Neural crest cell (in vitro differentiated cells): ENCODE measurements at regions not wholly inside any gene's neighbourhood (a gene's known extent, or its start where the extent isn't known, plus 50 kb on each side); places are given as distances from the start of the nearest gene placed in this dataset.

Experiments used
- DNase-seq: peaks from one replicate; pipeline ENCODE4 v3.0.0; 2021; ENCODE audit warnings: low read depth, mixed read lengths, low spot score
- H3K27ac Mint-ChIP-seq: one replicate; pipeline ENCODE4 v1.8.0; 2021; ENCODE audit warnings: mild to moderate bottlenecking, mixed read lengths; ENCODE audit not compliant: unreplicated experiment
- H3K27me3 Mint-ChIP-seq: 2 replicates; pipeline ENCODE4 v1.8.0; 2021; ENCODE audit warnings: low read depth, mild to moderate bottlenecking, mixed read lengths
- H3K36me3 Mint-ChIP-seq: 2 replicates; pipeline ENCODE4 v1.8.0; 2021; ENCODE audit warnings: low read depth, mild to moderate bottlenecking, mixed read lengths
- H3K4me1 Mint-ChIP-seq: 2 replicates; pipeline ENCODE4 v1.8.0; 2021; ENCODE audit warnings: mixed read lengths
- H3K4me3 Mint-ChIP-seq: one replicate; pipeline ENCODE4 v1.8.0; 2021; ENCODE audit warnings: mild to moderate bottlenecking, mixed read lengths
- H3K9me3 Mint-ChIP-seq: 2 replicates; pipeline ENCODE4 v1.8.0; 2021; ENCODE audit warnings: mixed read lengths
- TF ChIP-seq, protein P1 (sequence below): fragments of 200-600 bp; sonication (generic); conservative IDR thresholded peaks from 2 replicates; pipeline ENCODE4 v1.5.0; 2021; ENCODE audit warnings: antibody characterized with exemption, mild to moderate bottlenecking

DNA sequence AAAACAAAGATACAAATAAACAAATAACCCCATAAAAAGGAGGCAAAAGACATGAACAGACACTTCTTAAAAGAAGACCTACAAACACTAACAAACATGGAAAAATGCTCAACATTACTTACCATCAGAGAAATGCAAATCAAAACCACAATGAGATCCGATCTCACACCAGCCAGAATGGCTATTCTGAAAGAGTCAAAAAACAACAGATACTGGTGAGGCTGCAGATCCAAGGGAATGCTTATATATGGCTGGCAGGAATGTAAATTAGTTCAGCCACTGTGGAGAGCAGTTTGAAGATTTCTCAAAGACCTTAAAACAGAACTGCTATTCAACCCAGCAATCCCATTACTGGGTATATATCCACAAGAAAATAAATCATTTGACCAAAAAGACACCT lies 80.4 kb upstream of the NRP1 start:
- DNase-seq: no peak
- no peak overlapping the region for H3K27ac Mint-ChIP-seq
- no peak overlapping the region for H3K4me3 Mint-ChIP-seq
- H3K9me3 Mint-ChIP-seq: no peaks in the 10 kb centered on the region
- no peaks in the 10 kb centered on the region for H3K36me3 Mint-ChIP-seq
- H3K4me1 Mint-ChIP-seq: peaks cover 10% of the 10 kb centered on the region
- TF ChIP-seq, protein P1, sequence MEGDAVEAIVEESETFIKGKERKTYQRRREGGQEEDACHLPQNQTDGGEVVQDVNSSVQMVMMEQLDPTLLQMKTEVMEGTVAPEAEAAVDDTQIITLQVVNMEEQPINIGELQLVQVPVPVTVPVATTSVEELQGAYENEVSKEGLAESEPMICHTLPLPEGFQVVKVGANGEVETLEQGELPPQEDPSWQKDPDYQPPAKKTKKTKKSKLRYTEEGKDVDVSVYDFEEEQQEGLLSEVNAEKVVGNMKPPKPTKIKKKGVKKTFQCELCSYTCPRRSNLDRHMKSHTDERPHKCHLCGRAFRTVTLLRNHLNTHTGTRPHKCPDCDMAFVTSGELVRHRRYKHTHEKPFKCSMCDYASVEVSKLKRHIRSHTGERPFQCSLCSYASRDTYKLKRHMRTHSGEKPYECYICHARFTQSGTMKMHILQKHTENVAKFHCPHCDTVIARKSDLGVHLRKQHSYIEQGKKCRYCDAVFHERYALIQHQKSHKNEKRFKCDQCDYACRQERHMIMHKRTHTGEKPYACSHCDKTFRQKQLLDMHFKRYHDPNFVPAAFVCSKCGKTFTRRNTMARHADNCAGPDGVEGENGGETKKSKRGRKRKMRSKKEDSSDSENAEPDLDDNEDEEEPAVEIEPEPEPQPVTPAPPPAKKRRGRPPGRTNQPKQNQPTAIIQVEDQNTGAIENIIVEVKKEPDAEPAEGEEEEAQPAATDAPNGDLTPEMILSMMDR: no peak
- H3K27me3 Mint-ChIP-seq: no peaks in the 10 kb centered on the region

DNA sequence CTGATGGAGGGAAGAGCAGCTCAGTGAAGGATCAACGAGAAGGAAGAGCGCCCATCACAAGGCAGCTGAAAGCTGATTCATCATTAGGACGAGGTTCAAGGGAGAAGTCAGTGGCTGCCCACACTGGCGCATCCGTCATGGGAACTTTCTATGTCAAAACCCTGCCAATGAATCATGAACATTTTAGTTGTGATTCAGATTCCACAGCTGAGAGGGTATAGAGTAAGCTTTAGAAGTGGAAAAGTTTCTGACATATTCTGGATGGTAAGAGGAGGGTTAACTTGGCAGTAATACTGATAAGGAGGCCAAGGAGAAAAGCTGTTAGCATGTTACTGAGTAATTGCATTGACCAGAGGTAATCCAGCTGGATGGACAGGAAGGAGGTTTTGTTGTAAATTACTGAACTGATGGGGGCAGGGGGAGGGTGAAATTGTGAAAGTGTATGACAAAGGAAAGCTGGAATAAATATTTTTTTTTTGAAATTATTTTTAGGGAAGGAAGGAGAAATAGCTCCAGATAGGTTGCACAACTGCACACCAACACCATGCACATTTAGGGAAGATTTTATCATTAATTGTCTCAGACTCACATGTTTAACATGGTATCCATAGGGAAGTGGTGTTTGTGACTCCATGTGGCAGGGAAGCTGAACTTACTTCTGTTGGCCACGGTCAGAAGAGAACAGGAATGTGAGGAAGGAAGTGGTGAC lies 78.3 kb upstream of the NRP1 start:
- Mint-ChIP-seq H3K9me3 (no peaks in the 10 kb centered on the region), H3K4me3 (no peak overlapping the region), H3K4me1 (peaks cover 5% of the 10 kb centered on the region), H3K27ac (no peak overlapping the region), H3K27me3 (no peaks in the 10 kb centered on the region), H3K36me3 (no peaks in the 10 kb centered on the region)
- TF ChIP-seq, protein P1: no peak
- no peak for DNase-seq

DNA sequence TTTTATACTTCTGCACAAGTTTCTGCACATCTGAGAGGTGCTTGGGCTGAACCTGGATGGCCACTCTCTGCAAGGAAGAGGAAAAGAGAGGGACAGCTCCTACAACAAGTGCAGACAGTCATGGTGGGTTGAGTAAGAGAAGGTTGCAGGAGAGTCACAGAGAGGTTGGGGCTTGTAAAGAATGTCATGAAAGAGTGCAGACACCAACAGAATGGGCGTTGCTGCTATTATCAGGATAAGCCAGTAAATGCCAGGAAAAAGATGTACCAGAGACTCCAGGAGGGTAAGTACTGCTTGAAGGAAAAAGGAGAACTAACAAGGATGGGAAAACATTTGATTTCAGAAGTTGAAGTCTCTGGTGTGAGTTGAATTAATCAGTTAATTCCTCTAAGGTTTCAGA lies 77.8 kb upstream of the NRP1 start:
- Mint-ChIP-seq H3K4me3 (no peak overlapping the region), H3K27me3 (no peaks in the 10 kb centered on the region), H3K27ac (no peak overlapping the region), H3K9me3 (no peaks in the 10 kb centered on the region), H3K36me3 (no peaks in the 10 kb centered on the region), H3K4me1 (peaks cover 5% of the 10 kb centered on the region)
- TF ChIP-seq, protein P1: no peak
- no peak for DNase-seq

DNA sequence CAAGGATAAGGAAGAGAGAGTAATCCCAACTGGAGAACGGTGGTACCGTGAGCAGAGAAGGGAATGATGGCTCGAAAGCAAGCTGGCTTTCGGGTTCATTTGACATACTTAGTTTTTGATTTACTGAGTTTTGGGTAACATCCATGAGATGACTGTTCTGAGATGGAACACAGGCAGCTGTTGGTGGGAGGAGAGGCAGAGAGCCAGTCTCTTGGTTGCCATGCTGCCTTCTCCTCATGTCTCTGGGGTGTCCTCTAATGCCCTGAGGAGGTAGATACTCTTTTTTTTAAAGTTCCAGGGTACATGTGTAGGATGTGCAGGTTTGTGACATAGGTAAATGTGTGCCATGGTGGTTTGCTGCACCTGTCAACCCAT lies 76.4 kb upstream of the NRP1 start:
- no peaks in the 10 kb centered on the region for H3K36me3 Mint-ChIP-seq
- no peak overlapping the region for H3K4me3 Mint-ChIP-seq
- no peaks in the 10 kb centered on the region for H3K9me3 Mint-ChIP-seq
- no peak for DNase-seq
- H3K4me1 Mint-ChIP-seq: peaks cover 5% of the 10 kb centered on the region
- H3K27me3 Mint-ChIP-seq: no peaks in the 10 kb centered on the region
- TF ChIP-seq, protein P1: no peak
- no peak overlapping the region for H3K27ac Mint-ChIP-seq

GRCh38 chr10:33410096-33410859 lies 75.8 kb upstream of the NRP1 start:
- Mint-ChIP-seq H3K9me3 (no peaks in the 10 kb centered on the region), H3K4me3 (no peak overlapping the region), H3K36me3 (no peaks in the 10 kb centered on the region), H3K27me3 (no peaks in the 10 kb centered on the region), H3K27ac (no peak overlapping the region), H3K4me1 (peaks cover 5% of the 10 kb centered on the region)
- no peak for DNase-seq
- TF ChIP-seq, protein P1: no peak
